Skin epidermis (tissue), 12 donors: ENCODE measurements at regions not wholly inside any gene's neighbourhood (a gene's known extent, or its start where the extent isn't known, plus 50 kb on each side); places are given as distances from the start of the nearest gene placed in this dataset.
A peak's percentile ranks its signal among the peaks of the same experiment; 100 is the strongest.

ENCODE experiments used
- H3K27ac ChIP-seq, 21 experiments: fragments of 200-600 bp; sonication (generic) in 11 of 21; one replicate each; pipeline ENCODE4 v1.5.0; 2020; ENCODE audit warnings: mild to moderate bottlenecking in 3 of 21, inconsistent platforms in 2 of 21, moderate library complexity in 2 of 21
- H3K4me3 ChIP-seq, 7 experiments: fragments of 200-600 bp; sonication (generic) in 2 of 7; one replicate each; pipeline ENCODE4 v1.5.0; 2020; ENCODE audit warnings: inconsistent platforms in 2 of 7, mild to moderate bottlenecking in 2 of 7, moderate library complexity in 1 of 7

GRCh38 chr6:139636391-139636790 lies 261.9 kb upstream of the CITED2 start:
- no peak overlapping the region for H3K4me3 ChIP-seq
- H3K27ac ChIP-seq = peak overlapping the region in 5 of 21 experiments; percentile 1 to 51 (median 19)

- peak overlapping the region in 4 of 21 experiments; percentile 1 to 51 (median 28) for H3K27ac ChIP-seq
- H3K4me3 ChIP-seq = no peak overlapping the region
These were observed 261.1 kb upstream of the CITED2 start for GRCh38 chr6:139635401-139636130.

- Histone ChIP-seq H3K27ac (no peak overlapping the region), H3K4me3 (no peak overlapping the region)
These were observed 258.4 kb upstream of the CITED2 start for GRCh38 chr6:139632840-139633239.

GRCh38 chr6:139628270-139628669 lies 253.8 kb upstream of the CITED2 start:
- Histone ChIP-seq H3K27ac (no peak overlapping the region), H3K4me3 (no peak overlapping the region)

GRCh38 chr6:139627091-139627490 lies 252.6 kb upstream of the CITED2 start:
- no peak overlapping the region for H3K27ac ChIP-seq
- H3K4me3 ChIP-seq = no peak overlapping the region

- no peak overlapping the region for H3K4me3 ChIP-seq
- no peak overlapping the region for H3K27ac ChIP-seq
These were observed 251.8 kb upstream of the CITED2 start for GRCh38 chr6:139625998-139626975.

- no peak overlapping the region for H3K27ac ChIP-seq
- no peak overlapping the region for H3K4me3 ChIP-seq
These were observed 250.9 kb upstream of the CITED2 start for GRCh38 chr6:139625081-139625939.

GRCh38 chr6:139623372-139623771 lies 248.9 kb upstream of the CITED2 start:
- Histone ChIP-seq H3K27ac (no peak overlapping the region), H3K4me3 (no peak overlapping the region)

- Histone ChIP-seq H3K27ac (no peak overlapping the region), H3K4me3 (no peak overlapping the region)
These were observed 239.0 kb upstream of the CITED2 start for GRCh38 chr6:139613496-139613895.

GRCh38 chr6:139612135-139612465 lies 237.7 kb upstream of the CITED2 start:
- no peak overlapping the region for H3K27ac ChIP-seq
- H3K4me3 ChIP-seq = no peak overlapping the region

- H3K27ac ChIP-seq = no peak overlapping the region
- no peak overlapping the region for H3K4me3 ChIP-seq
These were observed 237.1 kb upstream of the CITED2 start for GRCh38 chr6:139611327-139612134.

GRCh38 chr6:139608466-139609261 lies 234.2 kb upstream of the CITED2 start:
- no peak overlapping the region for H3K4me3 ChIP-seq
- H3K27ac ChIP-seq = no peak overlapping the region

- Histone ChIP-seq H3K4me3 (no peak overlapping the region), H3K27ac (no peak overlapping the region)
These were observed 230.9 kb upstream of the CITED2 start for GRCh38 chr6:139605350-139605749.

- Histone ChIP-seq H3K4me3 (no peak overlapping the region), H3K27ac (no peak overlapping the region)
These were observed 229.1 kb upstream of the CITED2 start for GRCh38 chr6:139603581-139603980.

- Histone ChIP-seq H3K27ac (no peak overlapping the region), H3K4me3 (no peak overlapping the region)
These were observed 228.1 kb upstream of the CITED2 start for GRCh38 chr6:139602577-139602976.

GRCh38 chr6:139600919-139601475 lies 226.5 kb upstream of the CITED2 start:
- no peak overlapping the region for H3K4me3 ChIP-seq
- no peak overlapping the region for H3K27ac ChIP-seq

- Histone ChIP-seq H3K4me3 (no peak overlapping the region), H3K27ac (no peak overlapping the region)
These were observed 225.9 kb upstream of the CITED2 start for GRCh38 chr6:139600343-139600742.
